Fibroblast of lung (primary cell): ENCODE measurements at regions not wholly inside any gene's neighbourhood (a gene's known extent, or its start where the extent isn't known, plus 50 kb on each side); places are given as distances from the start of the nearest gene placed in this dataset.

ENCODE experiments used
- DNase-seq, 2 donors: peaks; one replicate each; pipeline versions ENCODE4 v3.0.0 to v3.0.0-alpha.2; 2010; ENCODE audit warnings: low read depth in 2 of 2
- H2AFZ ChIP-seq: 2 replicates; pipeline ENCODE4 v1.5.1; 2012; ENCODE audit warnings: low read length, control low read depth, inconsistent platforms
- H3K27ac ChIP-seq: 2 replicates; pipeline ENCODE4 v1.5.1; 2011; ENCODE audit warnings: low read length, control low read depth; ENCODE audit not compliant: insufficient read depth
- H3K27me3 ChIP-seq: 2 replicates; pipeline ENCODE4 v1.5.1; 2011; ENCODE audit warnings: mild to moderate bottlenecking, low read length; ENCODE audit not compliant: control insufficient read depth, insufficient read depth
- H3K36me3 ChIP-seq: 2 replicates; pipeline ENCODE4 v1.5.1; 2011; ENCODE audit warnings: low read length; ENCODE audit not compliant: control insufficient read depth, insufficient read depth
- H3K4me1 ChIP-seq: 2 replicates; pipeline ENCODE4 v1.5.1; 2011; ENCODE audit warnings: low read length; ENCODE audit not compliant: control insufficient read depth, insufficient read depth; ENCODE audit errors: extremely low read depth
- H3K4me2 ChIP-seq: 2 replicates; pipeline ENCODE4 v1.5.1; 2011; ENCODE audit warnings: low read length, control low read depth; ENCODE audit not compliant: insufficient read depth; ENCODE audit errors: extremely low read depth
- H3K4me3 ChIP-seq, 4 experiments: fragments of 200-600 bp in 1 of 4; sonication (generic) in 1 of 4; replicated peaks in 1 of 4; 2 replicates each; pipeline ENCODE4 v1.5.1; 2011 to 2016; ENCODE audit warnings: low read length in 4 of 4, low read depth in 3 of 4, mild to moderate bottlenecking in 3 of 4, control low read depth in 2 of 4, inconsistent platforms in 1 of 4, mixed read lengths in 1 of 4; ENCODE audit not compliant: insufficient read depth in 1 of 4; ENCODE audit errors: control extremely low read depth in 1 of 4
- H3K79me2 ChIP-seq: 2 replicates; pipeline ENCODE4 v1.5.1; 2012; ENCODE audit warnings: mild to moderate bottlenecking, low read length, inconsistent platforms; ENCODE audit not compliant: control insufficient read depth, insufficient read depth
- H3K9ac ChIP-seq: 2 replicates; pipeline ENCODE4 v1.5.1; 2011; ENCODE audit warnings: mild to moderate bottlenecking, low read length, control low read depth; ENCODE audit not compliant: insufficient read depth
- H3K9me3 ChIP-seq: 2 replicates; pipeline ENCODE4 v1.5.1; 2012; ENCODE audit warnings: low read depth, low read length; ENCODE audit not compliant: control insufficient read depth, insufficient read depth
- H4K20me1 ChIP-seq: 2 replicates; pipeline ENCODE4 v1.5.1; 2011; ENCODE audit warnings: low read length; ENCODE audit not compliant: control insufficient read depth, insufficient read depth; ENCODE audit errors: extremely low read depth
- CTCF ChIP-seq, 2 donors: IDR thresholded peaks in 1 of 2; conservative IDR thresholded peaks in 1 of 2; 1 replicate in 1 of 2; 2 replicates in 1 of 2; pipeline ENCODE4 v1.5.1; 2011 to 2012; ENCODE audit warnings: low read length in 2 of 2, control low read depth in 1 of 2, inconsistent platforms in 1 of 2, low read depth in 1 of 2, mild to moderate bottlenecking in 1 of 2
- EZH2 ChIP-seq: IDR thresholded peaks from 2 replicates; pipeline ENCODE4 v1.5.1; 2012; ENCODE audit warnings: low read length, control low read depth, mild to moderate bottlenecking; ENCODE audit errors: missing control alignments

GRCh38 chr2:56537756-56538155, 354.0 kb downstream of the CCDC85A start:
- Histone ChIP-seq H3K9ac (no peak overlapping the region), H3K4me2 (no peak overlapping the region), H3K36me3 (no peaks in the 10 kb centered on the region), H3K79me2 (no peaks in the 10 kb centered on the region), H3K4me1 (no peaks in the 10 kb centered on the region), H3K9me3 (no peaks in the 10 kb centered on the region), H2AFZ (no peak overlapping the region), H4K20me1 (no peaks in the 10 kb centered on the region), H3K27me3 (no peaks in the 10 kb centered on the region), H3K4me3 (no peak overlapping the region), H3K27ac (no peak overlapping the region)
- DNase-seq = peak in 1 of 2 donors; percentile 39
- no peak for TF ChIP-seq EZH2
- no peak for TF ChIP-seq CTCF (conservative IDR thresholded peaks at IDR 0.05 in 1 of 2, IDR thresholded peaks at IDR 0.05 in 1 of 2; ENCODE audit: low read depth in 1 of 2, low read length in 2 of 2)

DNA sequence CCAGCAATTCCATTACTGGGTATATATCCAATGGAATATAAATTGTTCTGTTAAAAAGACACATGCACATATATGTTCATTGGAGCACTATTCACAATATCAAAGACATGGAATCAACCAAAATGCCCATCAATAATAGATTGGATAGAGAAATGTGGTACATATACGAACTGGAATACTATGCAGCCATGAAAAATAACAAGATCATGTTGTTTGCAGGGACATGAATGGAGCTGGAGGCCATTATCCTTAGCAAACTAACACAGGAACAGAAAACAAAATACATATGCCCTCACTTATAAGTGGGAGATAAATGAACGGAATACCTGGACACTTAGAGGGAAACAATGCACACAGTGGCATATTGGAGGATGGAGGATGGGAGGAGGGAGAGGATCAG, 355.8 kb downstream of the CCDC85A start:
- DNase-seq = no peak
- H3K27me3 ChIP-seq = no peaks in the 10 kb centered on the region
- no peak overlapping the region for H3K4me2 ChIP-seq
- TF ChIP-seq EZH2 (no peak), CTCF (conservative IDR thresholded peaks at IDR 0.05 in 1 of 2, IDR thresholded peaks at IDR 0.05 in 1 of 2; ENCODE audit: low read depth in 1 of 2, low read length in 2 of 2) (no peak)
- no peak overlapping the region for H2AFZ ChIP-seq
- H4K20me1 ChIP-seq = no peaks in the 10 kb centered on the region
- no peak overlapping the region for H3K9ac ChIP-seq
- H3K9me3 ChIP-seq = no peaks in the 10 kb centered on the region
- H3K79me2 ChIP-seq = no peaks in the 10 kb centered on the region
- no peak overlapping the region for H3K4me3 ChIP-seq
- no peak overlapping the region for H3K27ac ChIP-seq
- H3K4me1 ChIP-seq = no peaks in the 10 kb centered on the region
- no peaks in the 10 kb centered on the region for H3K36me3 ChIP-seq

GRCh38 chr2:56540467-56540866, 356.7 kb downstream of the CCDC85A start:
- Histone ChIP-seq H3K9ac (no peak overlapping the region), H2AFZ (no peak overlapping the region), H3K36me3 (no peaks in the 10 kb centered on the region), H3K27ac (no peak overlapping the region), H3K4me3 (no peak overlapping the region), H4K20me1 (no peaks in the 10 kb centered on the region), H3K79me2 (no peaks in the 10 kb centered on the region), H3K9me3 (no peaks in the 10 kb centered on the region), H3K27me3 (no peaks in the 10 kb centered on the region), H3K4me2 (no peak overlapping the region), H3K4me1 (no peaks in the 10 kb centered on the region)
- TF ChIP-seq EZH2 (no peak), CTCF (conservative IDR thresholded peaks at IDR 0.05 in 1 of 2, IDR thresholded peaks at IDR 0.05 in 1 of 2; ENCODE audit: low read depth in 1 of 2, low read length in 2 of 2) (no peak)
- peak in 1 of 2 donors; percentile 23 for DNase-seq
